GM12874 (cell line): ENCODE measurements at regions not wholly inside any gene's neighbourhood (a gene's known extent, or its start where the extent isn't known, plus 50 kb on each side); places are given as distances from the start of the nearest gene placed in this dataset.

Source experiments
- TF ChIP-seq, protein P1 (sequence below): IDR thresholded peaks from 2 replicates; pipeline ENCODE4 v1.5.1; 2011; ENCODE audit warnings: low read depth, mild to moderate bottlenecking, control low read depth, low read length, moderate library complexity; ENCODE audit not compliant: insufficient read depth

DNA sequence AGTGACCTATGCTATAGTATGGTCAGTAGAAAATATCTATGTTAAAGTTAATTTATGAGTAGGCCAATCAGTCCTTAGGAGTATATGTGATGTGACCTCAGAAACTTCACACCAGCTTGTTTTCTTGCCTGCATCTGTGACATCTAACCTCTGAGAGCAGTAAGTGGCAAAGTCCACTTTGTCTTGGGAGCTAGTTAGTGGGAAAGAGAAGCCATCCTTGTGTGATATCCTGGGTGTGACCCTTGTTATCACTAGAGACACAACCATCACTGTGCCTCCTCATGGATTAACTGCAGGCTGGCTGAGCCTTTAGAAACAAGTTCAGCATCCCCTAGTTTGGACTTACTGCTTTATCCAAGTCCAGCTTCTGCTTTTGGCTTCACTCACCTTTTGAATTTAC lies 170.6 kb upstream of the STXBP6 start:
- TF ChIP-seq, protein P1, sequence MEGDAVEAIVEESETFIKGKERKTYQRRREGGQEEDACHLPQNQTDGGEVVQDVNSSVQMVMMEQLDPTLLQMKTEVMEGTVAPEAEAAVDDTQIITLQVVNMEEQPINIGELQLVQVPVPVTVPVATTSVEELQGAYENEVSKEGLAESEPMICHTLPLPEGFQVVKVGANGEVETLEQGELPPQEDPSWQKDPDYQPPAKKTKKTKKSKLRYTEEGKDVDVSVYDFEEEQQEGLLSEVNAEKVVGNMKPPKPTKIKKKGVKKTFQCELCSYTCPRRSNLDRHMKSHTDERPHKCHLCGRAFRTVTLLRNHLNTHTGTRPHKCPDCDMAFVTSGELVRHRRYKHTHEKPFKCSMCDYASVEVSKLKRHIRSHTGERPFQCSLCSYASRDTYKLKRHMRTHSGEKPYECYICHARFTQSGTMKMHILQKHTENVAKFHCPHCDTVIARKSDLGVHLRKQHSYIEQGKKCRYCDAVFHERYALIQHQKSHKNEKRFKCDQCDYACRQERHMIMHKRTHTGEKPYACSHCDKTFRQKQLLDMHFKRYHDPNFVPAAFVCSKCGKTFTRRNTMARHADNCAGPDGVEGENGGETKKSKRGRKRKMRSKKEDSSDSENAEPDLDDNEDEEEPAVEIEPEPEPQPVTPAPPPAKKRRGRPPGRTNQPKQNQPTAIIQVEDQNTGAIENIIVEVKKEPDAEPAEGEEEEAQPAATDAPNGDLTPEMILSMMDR: no peak

DNA sequence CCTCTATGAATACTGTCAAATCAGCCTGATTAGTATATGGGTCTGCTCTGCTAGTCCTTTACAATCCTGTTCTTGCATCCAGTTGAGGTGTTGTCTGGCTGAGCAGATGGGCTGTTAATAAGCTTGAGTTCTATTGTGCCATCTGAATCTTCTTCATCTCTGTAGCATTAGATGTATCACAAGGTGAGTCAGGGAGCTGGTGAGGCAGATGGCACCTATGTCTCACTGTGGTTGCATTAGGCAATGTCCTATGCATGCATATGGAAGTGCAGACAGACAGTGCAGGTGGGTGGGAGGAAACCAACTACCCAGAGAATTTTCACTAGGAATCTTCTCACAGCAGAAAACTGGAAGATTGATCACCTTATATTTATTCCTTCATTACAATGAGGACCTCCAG lies 165.7 kb upstream of the STXBP6 start:
- TF ChIP-seq, protein P1: no peak

GRCh38 chr14:25197885-25198284 lies 147.9 kb upstream of the STXBP6 start:
- TF ChIP-seq, protein P1: no peak

GRCh38 chr14:25180221-25180620 lies 130.3 kb upstream of the STXBP6 start:
- TF ChIP-seq, protein P1: no peak

GRCh38 chr14:25178255-25178654 lies 128.3 kb upstream of the STXBP6 start:
- TF ChIP-seq, protein P1: no peak

- TF ChIP-seq, protein P1: peak; percentile 55; the same call in 1 of the 2 replicates
These were observed 101.2 kb upstream of the STXBP6 start for GRCh38 chr14:25150934-25151790.

DNA sequence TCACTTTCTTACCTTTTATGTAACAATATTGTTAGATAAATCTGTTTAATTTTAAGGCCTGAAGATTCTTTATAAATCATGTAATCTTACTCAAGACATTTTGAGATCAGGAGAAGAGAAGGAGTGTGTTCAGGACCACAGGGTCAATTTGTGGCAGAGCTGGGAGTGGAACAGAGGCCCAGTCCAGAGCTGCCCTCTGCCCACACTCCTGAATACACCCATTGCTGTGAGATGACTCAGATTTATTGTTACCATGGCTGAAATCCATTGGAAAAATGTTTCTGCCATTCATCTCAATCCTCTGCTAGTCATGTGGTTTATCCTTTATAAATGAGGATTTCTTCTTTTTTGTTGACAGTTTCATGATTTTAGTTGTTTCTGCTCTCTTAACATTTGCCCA lies 100.5 kb upstream of the STXBP6 start:
- TF ChIP-seq, protein P1: no peak
